HEK293 (cell line): ENCODE measurements at regions not wholly inside any gene's neighbourhood (a gene's known extent, or its start where the extent isn't known, plus 50 kb on each side); places are given as distances from the start of the nearest gene placed in this dataset.

Experiments used
- CTCF ChIA-PET: fragments of 350-600 bp; formaldehyde crosslinking; extraction: SDS; loops from one replicate; lab custom pipeline; 2021; ENCODE audit warnings: antibody characterized with exemption; lab: Yijun Ruan, JAX
- POLR2A ChIA-PET: fragments of 300-600 bp; formaldehyde crosslinking; extraction: SDS; loops from one replicate; lab custom pipeline; 2020; ENCODE audit warnings: antibody characterized with exemption, inconsistent platforms; lab: Yijun Ruan, JAX
- H3K27ac ChIP-seq: fragments of 200-500 bp; sonication (Bioruptor generic); 2 replicates; pipeline ENCODE4 v1.5.1; 2014; ENCODE audit warnings: low read depth, low read length, control low read depth, inconsistent platforms; ENCODE audit errors: extremely low read depth
- H3K36me3 ChIP-seq, 2 experiments: fragments of 200-500 bp in 1 of 2; sonication (Bioruptor generic) in 1 of 2; 1 replicate in 1 of 2; 2 replicates in 1 of 2; pipeline ENCODE4 v1.5.1; 2014 to 2017; ENCODE audit warnings: inconsistent platforms in 2 of 2, low read length in 2 of 2; ENCODE audit not compliant: control insufficient read depth in 2 of 2, insufficient read depth in 1 of 2
- H3K4me1 ChIP-seq: fragments of 200-500 bp; sonication (Bioruptor generic); 2 replicates; pipeline ENCODE4 v1.5.1; 2014; ENCODE audit warnings: mild to moderate bottlenecking, low read length, inconsistent platforms; ENCODE audit not compliant: control insufficient read depth, insufficient read depth
- H3K4me3 ChIP-seq: 2 replicates; pipeline ENCODE4 v1.5.1; 2011; ENCODE audit warnings: low read depth, mild to moderate bottlenecking, control low read depth, low read length, moderate library complexity
- H3K9me3 ChIP-seq: fragments of 200-500 bp; sonication (Bioruptor generic); 2 replicates; pipeline ENCODE4 v1.5.1; 2014; ENCODE audit warnings: low read depth, low read length, inconsistent platforms; ENCODE audit not compliant: control insufficient read depth, insufficient read depth
- PRDM6 ChIP-seq: fragments of 450-650 bp; formaldehyde crosslinking; IDR thresholded peaks from 2 replicates; pipeline ENCODE4 v1.5.1; 2017; ENCODE audit warnings: missing biosample characterization, missing genetic modification characterization
- REPIN1 ChIP-seq: fragments of 450-650 bp; formaldehyde crosslinking; IDR thresholded peaks from 2 replicates; pipeline ENCODE4 v1.5.1; 2017; ENCODE audit warnings: missing biosample characterization, missing genetic modification characterization, low read depth
- REST ChIP-seq: fragments of 450-650 bp; formaldehyde crosslinking; IDR thresholded peaks from 2 replicates; pipeline ENCODE4 v1.5.1; 2016; ENCODE audit warnings: missing biosample characterization, missing genetic modification characterization
- ZBTB17 ChIP-seq: fragments of 450-650 bp; formaldehyde crosslinking; IDR thresholded peaks from 2 replicates; pipeline ENCODE4 v1.5.1; 2016; ENCODE audit warnings: missing biosample characterization, missing genetic modification characterization
- ZNF132 ChIP-seq: fragments of 450-650 bp; formaldehyde crosslinking; IDR thresholded peaks from 2 replicates; pipeline ENCODE4 v1.5.1; 2017; ENCODE audit warnings: missing biosample characterization, missing genetic modification characterization, borderline replicate concordance
- ZNF174 ChIP-seq: fragments of 450-650 bp; formaldehyde crosslinking; IDR thresholded peaks from 2 replicates; pipeline ENCODE4 v1.5.0; 2017; ENCODE audit warnings: missing biosample characterization, mild to moderate bottlenecking, missing genetic modification characterization
- ZNF2 ChIP-seq: fragments of 450-650 bp; formaldehyde crosslinking; IDR thresholded peaks from 2 replicates; pipeline ENCODE4 v1.5.1; 2016; ENCODE audit warnings: missing biosample characterization, missing genetic modification characterization
- ZNF548 ChIP-seq: fragments of 450-650 bp; formaldehyde crosslinking; IDR thresholded peaks from 2 replicates; pipeline ENCODE4 v1.5.1; 2016; ENCODE audit warnings: missing biosample characterization, missing genetic modification characterization
- ZNF626 ChIP-seq: fragments of 450-650 bp; sonication (Bioruptor Pico); formaldehyde crosslinking; IDR thresholded peaks from 2 replicates; pipeline ENCODE4 v1.5.1; 2018; ENCODE audit warnings: missing biosample characterization, missing genetic modification characterization, inconsistent platforms
- ZNF639 ChIP-seq: fragments of 450-650 bp; formaldehyde crosslinking; IDR thresholded peaks from 2 replicates; pipeline ENCODE4 v1.5.1; 2016; ENCODE audit warnings: missing biosample characterization, missing genetic modification characterization
- ZNF664 ChIP-seq: fragments of 450-650 bp; formaldehyde crosslinking; IDR thresholded peaks from 2 replicates; pipeline ENCODE4 v1.5.1; 2016; ENCODE audit warnings: missing biosample characterization, missing genetic modification characterization
- ZNF670 ChIP-seq: fragments of 450-650 bp; formaldehyde crosslinking; IDR thresholded peaks from 2 replicates; pipeline ENCODE4 v1.5.1; 2016; ENCODE audit warnings: missing biosample characterization, missing genetic modification characterization, low read depth
- ZNF791 ChIP-seq: fragments of 450-650 bp; formaldehyde crosslinking; IDR thresholded peaks from 2 replicates; pipeline ENCODE4 v1.5.1; 2016; ENCODE audit warnings: missing biosample characterization, missing genetic modification characterization
- TF ChIP-seq, protein P1 (sequence below): fragments of 450-650 bp; formaldehyde crosslinking; IDR thresholded peaks from 2 replicates; pipeline ENCODE4 v1.5.1; 2017; ENCODE audit warnings: missing biosample characterization, missing genetic modification characterization
- TF ChIP-seq, protein P2 (sequence below): fragments of 450-650 bp; formaldehyde crosslinking; IDR thresholded peaks from 2 replicates; pipeline ENCODE4 v1.5.1; 2016; ENCODE audit warnings: missing biosample characterization, missing genetic modification characterization

GRCh38 chr11:121696177-121696871 is 243.6 kb upstream of the SORL1-AS1 start:
- Histone ChIP-seq H3K4me1 (no peaks in the 10 kb centered on the region), H3K36me3 (no peaks in the 10 kb centered on the region), H3K9me3 (no peaks in the 10 kb centered on the region), H3K4me3 (no peak overlapping the region)
- POLR2A ChIA-PET, result no interaction called here
- TF ChIP-seq PRDM6 (tag by site-specific recombination), result no peak
- no peak for TF ChIP-seq ZNF639 (tag by site-specific recombination)
- TF ChIP-seq ZBTB17, result no peak
- TF ChIP-seq, protein P1, sequence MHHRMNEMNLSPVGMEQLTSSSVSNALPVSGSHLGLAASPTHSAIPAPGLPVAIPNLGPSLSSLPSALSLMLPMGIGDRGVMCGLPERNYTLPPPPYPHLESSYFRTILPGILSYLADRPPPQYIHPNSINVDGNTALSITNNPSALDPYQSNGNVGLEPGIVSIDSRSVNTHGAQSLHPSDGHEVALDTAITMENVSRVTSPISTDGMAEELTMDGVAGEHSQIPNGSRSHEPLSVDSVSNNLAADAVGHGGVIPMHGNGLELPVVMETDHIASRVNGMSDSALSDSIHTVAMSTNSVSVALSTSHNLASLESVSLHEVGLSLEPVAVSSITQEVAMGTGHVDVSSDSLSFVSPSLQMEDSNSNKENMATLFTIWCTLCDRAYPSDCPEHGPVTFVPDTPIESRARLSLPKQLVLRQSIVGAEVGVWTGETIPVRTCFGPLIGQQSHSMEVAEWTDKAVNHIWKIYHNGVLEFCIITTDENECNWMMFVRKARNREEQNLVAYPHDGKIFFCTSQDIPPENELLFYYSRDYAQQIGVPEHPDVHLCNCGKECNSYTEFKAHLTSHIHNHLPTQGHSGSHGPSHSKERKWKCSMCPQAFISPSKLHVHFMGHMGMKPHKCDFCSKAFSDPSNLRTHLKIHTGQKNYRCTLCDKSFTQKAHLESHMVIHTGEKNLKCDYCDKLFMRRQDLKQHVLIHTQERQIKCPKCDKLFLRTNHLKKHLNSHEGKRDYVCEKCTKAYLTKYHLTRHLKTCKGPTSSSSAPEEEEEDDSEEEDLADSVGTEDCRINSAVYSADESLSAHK (tag by site-specific recombination), result no peak
- no peak for TF ChIP-seq ZNF132 (tag by site-specific recombination)
- no peak for TF ChIP-seq REPIN1 (tag by site-specific recombination)
- TF ChIP-seq, protein P2, sequence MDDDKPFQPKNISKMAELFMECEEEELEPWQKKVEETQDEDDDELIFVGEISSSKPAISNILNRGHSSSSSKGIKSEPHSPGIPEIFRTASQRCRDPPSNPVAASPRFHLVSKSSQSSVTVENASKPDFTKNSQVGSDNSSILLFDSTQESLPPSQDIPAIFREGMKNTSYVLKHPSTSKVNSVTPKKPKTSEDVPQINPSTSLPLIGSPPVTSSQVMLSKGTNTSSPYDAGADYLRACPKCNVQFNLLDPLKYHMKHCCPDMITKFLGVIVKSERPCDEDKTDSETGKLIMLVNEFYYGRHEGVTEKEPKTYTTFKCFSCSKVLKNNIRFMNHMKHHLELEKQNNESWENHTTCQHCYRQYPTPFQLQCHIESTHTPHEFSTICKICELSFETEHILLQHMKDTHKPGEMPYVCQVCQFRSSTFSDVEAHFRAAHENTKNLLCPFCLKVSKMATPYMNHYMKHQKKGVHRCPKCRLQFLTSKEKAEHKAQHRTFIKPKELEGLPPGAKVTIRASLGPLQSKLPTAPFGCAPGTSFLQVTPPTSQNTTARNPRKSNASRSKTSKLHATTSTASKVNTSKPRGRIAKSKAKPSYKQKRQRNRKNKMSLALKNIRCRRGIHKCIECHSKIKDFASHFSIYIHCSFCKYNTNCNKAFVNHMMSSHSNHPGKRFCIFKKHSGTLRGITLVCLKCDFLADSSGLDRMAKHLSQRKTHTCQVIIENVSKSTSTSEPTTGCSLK, result no peak
- no peak for TF ChIP-seq ZNF791 (tag by site-specific recombination)
- TF ChIP-seq ZNF626, result no peak
- no peak for TF ChIP-seq ZNF664 (tag by site-specific recombination)
- TF ChIP-seq REST (tag by site-specific recombination), result no peak
- no peak for TF ChIP-seq ZNF174 (tag by site-specific recombination)
- no peak for TF ChIP-seq ZNF2 (tag by site-specific recombination)
- TF ChIP-seq ZNF670, result no peak
- TF ChIP-seq ZNF548, result no peak
- TF ChIP-seq, all 188 proteins: peak for 0
- no peak overlapping the region for H3K27ac ChIP-seq
- CTCF ChIA-PET, result interaction anchor here (1.6 kb wide), 1 partner anchor 16 kb away, joined by 3 read pairs; no protein-coding TSS in a partner anchor
